GM12878 (cell line): ENCODE measurements at regions not wholly inside any gene's neighbourhood (a gene's known extent, or its start where the extent isn't known, plus 50 kb on each side); places are given as distances from the start of the nearest gene placed in this dataset.

Source experiments
- ATAC-seq: fragments of 200-7000 bp; cut with Tn5 transposase; 3 replicates; pipeline ENCODE4 v1.9.1; 2020; ENCODE audit warnings: mild to moderate bottlenecking, moderate library complexity
- BruUV-seq: library from RNA; stranded (reverse); fragments of 400-500 nt; replicated peaks from 2 replicates; lab custom pipeline; 2021; lab: Mats Ljungman, UMichigan
- CTCF ChIA-PET: fragments of 300-600 bp; sonication (Branson Sonifier 250); formaldehyde crosslinking; extraction: SDS; loops from one replicate; lab custom pipeline; 2021; ENCODE audit warnings: inconsistent platforms; lab: Yijun Ruan, JAX
- POLR2A ChIA-PET: fragments of 350-600 bp; formaldehyde crosslinking; extraction: SDS; loops from one replicate; lab custom pipeline; 2021; ENCODE audit warnings: inconsistent platforms; lab: Charles Lee
- RAD21 ChIA-PET: fragments of 300-600 bp; sonication (Branson Sonifier 250); formaldehyde crosslinking; loops from one replicate; lab custom pipeline; 2023; ENCODE audit warnings: antibody characterized with exemption; ENCODE audit not compliant: unreplicated experiment; lab: Charles Lee
- SMC1A ChIA-PET: fragments of 300-600 bp; sonication (Branson Sonifier 250); formaldehyde crosslinking; loops from one replicate; lab custom pipeline; 2023; ENCODE audit not compliant: unreplicated experiment, uncharacterized antibody; lab: Charles Lee
- DNase-seq: peaks from one replicate; pipeline ENCODE4 v3.0.0-alpha.2; 2011; ENCODE audit warnings: low read depth, low spot score
- FAIRE-seq: peaks from 3 replicates; lab custom pipeline; 2011; peaks lifted over from hg19 to GRCh38; lab: Jason Lieb, UNC
- H2AFZ ChIP-seq: 2 replicates; pipeline ENCODE4 v1.6.0; 2011; ENCODE audit warnings: low read depth, low read length, control low read depth; ENCODE audit not compliant: control insufficient read depth
- H3K27ac ChIP-seq: 2 replicates; pipeline ENCODE4 v1.5.1; 2011; ENCODE audit warnings: control low read depth; ENCODE audit not compliant: control insufficient read depth, insufficient read depth
- H3K27me3 ChIP-seq, 2 experiments: replicated peaks in 1 of 2; 2 replicates each; pipeline versions ENCODE4 v1.6.0 to v1.6.1; 2011; ENCODE audit warnings: low read length in 1 of 2; ENCODE audit not compliant: control insufficient read depth in 2 of 2, insufficient read depth in 2 of 2
- H3K36me3 ChIP-seq, 2 experiments: 2 replicates each; pipeline ENCODE4 v1.5.1; 2011; ENCODE audit warnings: low read length in 1 of 2; ENCODE audit not compliant: control insufficient read depth in 2 of 2, insufficient read depth in 2 of 2
- H3K4me1 ChIP-seq: 2 replicates; pipeline ENCODE4 v1.6.1; 2011; ENCODE audit warnings: mild to moderate bottlenecking, low read length, moderate library complexity, mixed read lengths; ENCODE audit not compliant: control insufficient read depth, insufficient read depth
- H3K4me2 ChIP-seq: 2 replicates; pipeline ENCODE4 v1.6.0; 2011; ENCODE audit warnings: control low read depth; ENCODE audit not compliant: control insufficient read depth, insufficient read depth
- H3K4me3 ChIP-seq: fragments of 200-600 bp; sonication (generic); 2 replicates; pipeline ENCODE4 v1.5.1; 2016
- H3K79me2 ChIP-seq: 2 replicates; pipeline ENCODE4 v1.6.0; 2011; ENCODE audit warnings: low read length; ENCODE audit not compliant: control insufficient read depth, insufficient read depth
- H3K9ac ChIP-seq: 2 replicates; pipeline ENCODE4 v1.8.0; 2011; ENCODE audit warnings: low read length, control low read depth, mixed read lengths; ENCODE audit not compliant: control insufficient read depth, insufficient read depth
- H3K9me3 ChIP-seq: replicated peaks from 3 replicates; pipeline ENCODE4 v1.5.1; 2011; ENCODE audit warnings: mild to moderate bottlenecking, low read length; ENCODE audit not compliant: control insufficient read depth, insufficient read depth
- H4K20me1 ChIP-seq: 2 replicates; pipeline ENCODE4 v1.6.0; 2011; ENCODE audit not compliant: control insufficient read depth, insufficient read depth
- BACH1 ChIP-seq: fragments of 450-650 bp; IDR thresholded peaks from 2 replicates; pipeline ENCODE4 v1.6.1; 2017; ENCODE audit warnings: mild to moderate bottlenecking, borderline replicate concordance
- EP300 ChIP-seq, 2 experiments: fragments of 150-350 bp in 1 of 2; IDR thresholded peaks; 2 replicates each; pipeline ENCODE4 v1.6.1; 2011 to 2012; ENCODE audit warnings: low read depth in 2 of 2, low read length in 2 of 2, borderline replicate concordance in 1 of 2, improper control_type of control experiment in 1 of 2, inconsistent platforms in 1 of 2; ENCODE audit not compliant: control insufficient read depth in 1 of 2
- ESRRA ChIP-seq: IDR thresholded peaks from 2 replicates; pipeline ENCODE4 v1.6.1; 2012; ENCODE audit warnings: mild to moderate bottlenecking, low read length, improper control_type of control experiment
- HCFC1 ChIP-seq: fragments of 150-350 bp; IDR thresholded peaks from 2 replicates; pipeline ENCODE4 v1.6.1; 2014; ENCODE audit warnings: low read length
- HDAC2 ChIP-seq: fragments of 200-600 bp; sonication (generic); IDR thresholded peaks from 2 replicates; pipeline ENCODE4 v1.6.1; 2017
- HDGF ChIP-seq: fragments of 450-650 bp; IDR thresholded peaks from 2 replicates; pipeline ENCODE4 v1.6.1; 2016; ENCODE audit warnings: antibody characterized with exemption
- NR2C1 ChIP-seq: fragments of 450-650 bp; IDR thresholded peaks from 2 replicates; pipeline ENCODE4 v1.6.1; 2017; ENCODE audit warnings: antibody characterized with exemption, mild to moderate bottlenecking, moderate library complexity
- POLR2AphosphoS2 ChIP-seq: IDR thresholded peaks from 2 replicates; pipeline ENCODE4 v1.6.1; 2011; ENCODE audit warnings: low read depth, mild to moderate bottlenecking, low read length, improper control_type of control experiment, moderate library complexity
- RAD51 ChIP-seq: fragments of 450-650 bp; IDR thresholded peaks from 2 replicates; pipeline ENCODE4 v1.6.1; 2016; ENCODE audit warnings: moderate library complexity, mild to moderate bottlenecking, inconsistent platforms
- TARDBP ChIP-seq: IDR thresholded peaks from 2 replicates; pipeline ENCODE4 v1.6.1; 2016; ENCODE audit warnings: borderline replicate concordance
- USF1 ChIP-seq: IDR thresholded peaks from 2 replicates; pipeline ENCODE4 v1.6.1; 2011; ENCODE audit warnings: borderline replicate concordance, low read depth, mild to moderate bottlenecking, moderate library complexity, mixed read lengths, low read length; ENCODE audit not compliant: insufficient read depth; ENCODE audit errors: extremely low read length
- ZBTB11 ChIP-seq: fragments of 450-650 bp; formaldehyde crosslinking; IDR thresholded peaks from 2 replicates; pipeline ENCODE4 v1.5.0; 2022; ENCODE audit warnings: mild to moderate bottlenecking, missing genetic modification characterization
- ZBTB4 ChIP-seq: fragments of 450-650 bp; formaldehyde crosslinking; IDR thresholded peaks from 2 replicates; pipeline ENCODE4 v1.4.0; 2022; ENCODE audit warnings: mild to moderate bottlenecking, moderate library complexity
- ZBTB40 ChIP-seq: fragments of 450-650 bp; IDR thresholded peaks from 2 replicates; pipeline ENCODE4 v1.6.1; 2016; ENCODE audit warnings: mild to moderate bottlenecking, moderate library complexity, borderline replicate concordance
- WGBS: methylation state at CpG from one replicate; pipeline ENCODE4 v1.1.6; 2016; ENCODE audit warnings: low lambda C conversion rate; ENCODE audit not compliant: insufficient replicate concordance, insufficient coverage; ENCODE audit errors: missing lambda C conversion rate; 5-methylcytosine and 5-hydroxymethylcytosine counted together
- in situ Hi-C: fragments of 300-500 bp; cut with MboI; formaldehyde crosslinking; loops from 9 replicates; pipeline ENCODE4 v1.14.3; 2018; ENCODE audit warnings: mixed read lengths
- intact Hi-C: fragments of 100-400 bp; cut with micrococcal nuclease; formaldehyde crosslinking; loops from one replicate; pipeline ENCODE4 v1.14.2; 2022; ENCODE audit not compliant: unreplicated experiment

GRCh38 chr7:19293431-19293830, 148.2 kb upstream of the FERD3L start:
- no peak overlapping the region for H3K4me2 ChIP-seq
- FAIRE-seq (no peak), ATAC-seq (no peak), DNase-seq (no peak)
- H4K20me1 ChIP-seq, result no peaks in the 10 kb centered on the region
- RAD21 ChIA-PET, result no interaction called here
- POLR2A ChIA-PET, result no interaction called here
- no peak overlapping the region for H2AFZ ChIP-seq
- H3K9me3 ChIP-seq, result no peaks in the 10 kb centered on the region
- H3K27me3 ChIP-seq, result no peaks in the 10 kb centered on the region
- SMC1A ChIA-PET, result interaction anchor here (2.0 kb wide), 1 partner anchor 8 kb away, joined by 5 read pairs; no protein-coding TSS in a partner anchor
- intact Hi-C loops (no loop called here), in situ Hi-C loops (no loop called here)
- WGBS, result 11% methylated on average over 3 of the region's 3 CpGs
- H3K36me3 ChIP-seq, result no peaks in the 10 kb centered on the region
- no peak overlapping the region for H3K9ac ChIP-seq
- H3K27ac ChIP-seq, result no peak overlapping the region
- no peaks in the 10 kb centered on the region for H3K4me1 ChIP-seq
- BruUV-seq, result no TSS peak
- H3K4me3 ChIP-seq, result no peak overlapping the region
- H3K79me2 ChIP-seq, result no peaks in the 10 kb centered on the region
- CTCF ChIA-PET, result no interaction called here
- TF ChIP-seq TARDBP, result no peak
- TF ChIP-seq RAD51, result no peak
- no peak for TF ChIP-seq ESRRA
- TF ChIP-seq HDAC2, result no peak
- no peak for TF ChIP-seq HDGF
- TF ChIP-seq USF1, result no peak
- TF ChIP-seq HCFC1, result no peak
- no peak for TF ChIP-seq ZBTB11 (CRISPR knock-in tag)
- TF ChIP-seq EP300 (IDR thresholded peaks at IDR 0.05; ENCODE audit: borderline replicate concordance in 1 of 2, control insufficient read depth in 1 of 2, low read depth in 2 of 2, low read length in 2 of 2), result no peak
- TF ChIP-seq ZBTB4, result no peak
- no peak for TF ChIP-seq NR2C1
- no peak for TF ChIP-seq POLR2AphosphoS2
- TF ChIP-seq ZBTB40, result no peak
- no peak for TF ChIP-seq BACH1
